ENCODE measurements at regions not wholly inside any gene's neighbourhood (a gene's known extent, or its start where the extent isn't known, plus 50 kb on each side); places are given as distances from the start of the nearest gene placed in this dataset.

DNA sequence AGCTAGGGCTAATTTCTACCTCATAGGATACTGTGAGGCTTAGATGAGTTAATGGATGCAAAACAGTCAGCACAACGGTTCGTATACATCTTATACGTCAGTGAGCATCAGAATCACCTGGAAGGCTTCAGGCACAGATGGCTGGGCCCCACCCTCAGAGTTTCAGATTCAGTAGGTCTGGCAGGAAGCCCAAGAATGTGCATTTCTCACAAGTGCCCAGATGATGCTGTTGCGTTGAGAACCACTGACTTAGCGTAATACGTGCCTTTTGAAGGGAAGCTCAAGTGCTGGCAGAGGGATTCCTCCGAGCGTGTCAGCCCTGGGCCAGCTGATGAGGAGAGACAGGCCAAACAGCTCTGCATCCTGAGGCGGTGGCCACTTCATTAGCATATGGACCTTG lies 117.1 kb upstream of the WWC1 start:
- TF ChIP-seq, protein P1, sequence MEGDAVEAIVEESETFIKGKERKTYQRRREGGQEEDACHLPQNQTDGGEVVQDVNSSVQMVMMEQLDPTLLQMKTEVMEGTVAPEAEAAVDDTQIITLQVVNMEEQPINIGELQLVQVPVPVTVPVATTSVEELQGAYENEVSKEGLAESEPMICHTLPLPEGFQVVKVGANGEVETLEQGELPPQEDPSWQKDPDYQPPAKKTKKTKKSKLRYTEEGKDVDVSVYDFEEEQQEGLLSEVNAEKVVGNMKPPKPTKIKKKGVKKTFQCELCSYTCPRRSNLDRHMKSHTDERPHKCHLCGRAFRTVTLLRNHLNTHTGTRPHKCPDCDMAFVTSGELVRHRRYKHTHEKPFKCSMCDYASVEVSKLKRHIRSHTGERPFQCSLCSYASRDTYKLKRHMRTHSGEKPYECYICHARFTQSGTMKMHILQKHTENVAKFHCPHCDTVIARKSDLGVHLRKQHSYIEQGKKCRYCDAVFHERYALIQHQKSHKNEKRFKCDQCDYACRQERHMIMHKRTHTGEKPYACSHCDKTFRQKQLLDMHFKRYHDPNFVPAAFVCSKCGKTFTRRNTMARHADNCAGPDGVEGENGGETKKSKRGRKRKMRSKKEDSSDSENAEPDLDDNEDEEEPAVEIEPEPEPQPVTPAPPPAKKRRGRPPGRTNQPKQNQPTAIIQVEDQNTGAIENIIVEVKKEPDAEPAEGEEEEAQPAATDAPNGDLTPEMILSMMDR (IDR thresholded peaks at IDR 0.05; ENCODE audit: low read length) = no peak
- no peak for TF ChIP-seq EZH2 (IDR thresholded peaks at IDR 0.05; ENCODE audit: borderline replicate concordance, low read length)
